ENCODE measurements at regions not wholly inside any gene's neighbourhood (a gene's known extent, or its start where the extent isn't known, plus 50 kb on each side); places are given as distances from the start of the nearest gene placed in this dataset.

DNA sequence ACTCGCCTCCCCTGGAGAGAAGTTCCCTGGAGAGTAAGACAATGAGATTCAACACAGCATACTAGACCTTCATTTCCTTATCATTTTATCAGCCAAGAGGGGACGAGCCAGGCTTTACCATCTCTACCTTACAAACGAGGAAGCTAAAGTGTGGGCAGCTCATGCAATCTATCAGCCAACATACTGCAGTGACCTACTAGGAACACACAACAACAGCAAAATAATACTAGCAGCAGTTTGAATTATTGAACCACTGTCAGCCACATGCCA is 60.0 kb upstream of the TEX51 start:
- TF ChIP-seq, protein P1, sequence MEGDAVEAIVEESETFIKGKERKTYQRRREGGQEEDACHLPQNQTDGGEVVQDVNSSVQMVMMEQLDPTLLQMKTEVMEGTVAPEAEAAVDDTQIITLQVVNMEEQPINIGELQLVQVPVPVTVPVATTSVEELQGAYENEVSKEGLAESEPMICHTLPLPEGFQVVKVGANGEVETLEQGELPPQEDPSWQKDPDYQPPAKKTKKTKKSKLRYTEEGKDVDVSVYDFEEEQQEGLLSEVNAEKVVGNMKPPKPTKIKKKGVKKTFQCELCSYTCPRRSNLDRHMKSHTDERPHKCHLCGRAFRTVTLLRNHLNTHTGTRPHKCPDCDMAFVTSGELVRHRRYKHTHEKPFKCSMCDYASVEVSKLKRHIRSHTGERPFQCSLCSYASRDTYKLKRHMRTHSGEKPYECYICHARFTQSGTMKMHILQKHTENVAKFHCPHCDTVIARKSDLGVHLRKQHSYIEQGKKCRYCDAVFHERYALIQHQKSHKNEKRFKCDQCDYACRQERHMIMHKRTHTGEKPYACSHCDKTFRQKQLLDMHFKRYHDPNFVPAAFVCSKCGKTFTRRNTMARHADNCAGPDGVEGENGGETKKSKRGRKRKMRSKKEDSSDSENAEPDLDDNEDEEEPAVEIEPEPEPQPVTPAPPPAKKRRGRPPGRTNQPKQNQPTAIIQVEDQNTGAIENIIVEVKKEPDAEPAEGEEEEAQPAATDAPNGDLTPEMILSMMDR (conservative IDR thresholded peaks at IDR 0.05) = no peak
- TF ChIP-seq ZFX (IDR thresholded peaks at IDR 0.05) = no peak

All from C4-2B (cell line).